Large intestine (tissue), 3 donors: ENCODE measurements at regions not wholly inside any gene's neighbourhood (a gene's known extent, or its start where the extent isn't known, plus 50 kb on each side); places are given as distances from the start of the nearest gene placed in this dataset.
A peak's percentile ranks its signal among the peaks of the same experiment; 100 is the strongest.

Source experiments
- DNase-seq, 2 donors: peaks; one replicate each; pipeline versions ENCODE4 v3.0.0 to v3.0.0-alpha.2; 2013
- H3K27ac ChIP-seq: one replicate; pipeline ENCODE4 v1.5.1; 2013; ENCODE audit warnings: low read length
- H3K27me3 ChIP-seq: 2 replicates; pipeline ENCODE4 v1.6.1; 2013; ENCODE audit warnings: low read length; ENCODE audit not compliant: control insufficient read depth, insufficient read depth
- H3K36me3 ChIP-seq: 2 replicates; pipeline ENCODE4 v1.6.1; 2013; ENCODE audit warnings: low read length; ENCODE audit not compliant: control insufficient read depth, insufficient read depth
- H3K4me1 ChIP-seq: one replicate; pipeline ENCODE4 v1.6.1; 2013; ENCODE audit warnings: low read length; ENCODE audit not compliant: control insufficient read depth, insufficient read depth
- H3K4me3 ChIP-seq: one replicate; pipeline ENCODE4 v1.5.1; 2013; ENCODE audit warnings: low read length
- H3K9me3 ChIP-seq: one replicate; pipeline ENCODE4 v1.6.1; 2013; ENCODE audit warnings: mild to moderate bottlenecking, low read depth, low read length, moderate library complexity; ENCODE audit not compliant: control insufficient read depth
- WGBS: methylation state at CpG from one replicate; pipeline ENCODE4 v1.1.5; 2013; ENCODE audit warnings: low lambda C conversion rate; ENCODE audit not compliant: insufficient coverage; 5-methylcytosine and 5-hydroxymethylcytosine counted together

DNA sequence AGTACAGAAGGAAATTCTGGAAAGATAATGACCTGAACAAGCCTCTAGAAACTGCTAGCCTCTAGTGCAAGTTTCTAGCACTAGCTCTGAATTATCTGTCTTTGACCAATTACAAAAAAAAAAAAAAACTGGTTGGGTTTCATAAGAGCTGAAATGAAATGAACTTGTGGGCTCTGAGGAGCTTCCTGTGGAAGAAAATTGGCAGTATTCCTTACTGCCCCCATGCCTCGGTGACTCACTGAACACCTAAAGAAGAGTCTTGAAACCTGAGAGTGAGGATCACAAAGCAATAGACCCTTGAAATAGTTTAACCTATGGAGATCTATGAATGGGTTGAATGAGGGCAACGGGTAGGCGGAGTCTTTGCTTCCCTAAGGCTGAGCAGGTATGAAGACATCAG, 263.6 kb upstream of the RASA1 start:
- H3K9me3 ChIP-seq, result no peaks in the 10 kb centered on the region
- no peak overlapping the region for H3K27ac ChIP-seq
- no peak for DNase-seq
- H3K4me1 ChIP-seq, result no peaks in the 10 kb centered on the region
- no peaks in the 10 kb centered on the region for H3K36me3 ChIP-seq
- no CpG with 5 or more reads among the region's 3 CpGs for WGBS
- no peaks in the 10 kb centered on the region for H3K27me3 ChIP-seq
- H3K4me3 ChIP-seq, result no peak overlapping the region

DNA sequence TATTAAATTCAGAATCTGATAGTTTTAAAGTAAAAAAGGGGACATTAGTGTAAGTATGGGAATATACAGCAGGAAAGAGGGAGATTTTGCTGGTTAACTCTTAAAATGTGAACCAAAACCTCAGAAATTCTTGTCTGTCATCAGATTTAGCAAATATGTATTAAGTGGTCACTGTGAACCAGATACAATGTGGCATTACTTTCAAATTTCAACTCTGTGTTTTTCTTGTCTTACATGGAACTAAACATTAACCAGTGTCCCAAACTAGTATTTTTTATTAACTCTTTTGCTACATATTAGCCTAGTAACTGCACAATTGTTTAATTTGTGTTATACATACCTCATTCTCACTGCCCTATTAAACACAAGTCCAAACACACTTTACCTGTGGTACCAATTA, 259.9 kb upstream of the RASA1 start:
- no peak overlapping the region for H3K4me3 ChIP-seq
- no peaks in the 10 kb centered on the region for H3K36me3 ChIP-seq
- H3K27me3 ChIP-seq, result no peaks in the 10 kb centered on the region
- no peak for DNase-seq
- no peaks in the 10 kb centered on the region for H3K9me3 ChIP-seq
- H3K4me1 ChIP-seq, result no peaks in the 10 kb centered on the region
- no peak overlapping the region for H3K27ac ChIP-seq

GRCh38 chr5:87008751-87009560, 258.7 kb upstream of the RASA1 start:
- Histone ChIP-seq H3K4me1 (no peaks in the 10 kb centered on the region), H3K4me3 (no peak overlapping the region), H3K27ac (no peak overlapping the region), H3K9me3 (no peaks in the 10 kb centered on the region), H3K27me3 (no peaks in the 10 kb centered on the region), H3K36me3 (no peaks in the 10 kb centered on the region)
- 80% methylated on average over 2 of the region's 5 CpGs for WGBS
- no peak for DNase-seq

DNA sequence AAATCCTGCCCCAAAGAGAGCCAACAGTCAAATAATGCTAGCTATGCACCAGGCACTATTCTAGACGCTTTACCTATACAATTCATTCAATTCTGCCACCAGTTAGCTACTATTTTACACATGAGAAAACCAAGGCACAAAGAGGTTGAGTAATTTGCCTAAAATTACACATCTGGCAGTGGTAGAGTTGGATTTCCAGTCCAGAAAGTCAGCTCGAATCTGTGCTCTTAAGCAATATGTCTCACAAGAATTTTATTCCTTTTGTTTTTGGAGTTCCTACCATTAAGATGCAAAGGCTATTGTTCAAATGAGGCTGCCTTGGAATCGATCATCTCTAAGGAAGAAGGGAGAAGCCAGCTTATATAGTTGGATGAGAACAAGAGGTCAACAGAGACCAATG, 256.9 kb upstream of the RASA1 start:
- Histone ChIP-seq H3K36me3 (no peaks in the 10 kb centered on the region), H3K27me3 (no peaks in the 10 kb centered on the region), H3K4me3 (no peak overlapping the region), H3K9me3 (no peaks in the 10 kb centered on the region), H3K27ac (no peak overlapping the region), H3K4me1 (no peaks in the 10 kb centered on the region)
- DNase-seq, result no peak
- 100% methylated on average over 1 of the region's 3 CpGs for WGBS

DNA sequence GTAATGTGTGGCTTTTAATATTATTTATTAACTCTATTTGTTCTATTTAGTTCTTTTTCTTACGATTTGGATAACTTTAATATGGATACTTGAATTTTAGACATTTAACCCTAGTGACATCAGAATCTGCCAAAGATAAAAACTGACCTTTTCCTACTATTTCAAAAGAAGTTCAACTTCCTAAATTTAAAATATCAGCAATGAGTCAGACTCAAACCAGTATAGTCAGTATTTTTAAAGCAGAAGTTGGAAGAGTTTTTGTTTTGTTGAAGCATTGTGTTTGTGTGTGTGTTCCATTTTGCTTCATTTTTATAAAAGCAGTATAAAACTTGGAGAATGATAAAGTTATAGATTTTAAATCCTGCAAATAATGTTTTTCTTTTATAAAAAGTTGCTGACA, 251.8 kb upstream of the RASA1 start:
- no peak overlapping the region for H3K4me3 ChIP-seq
- H3K9me3 ChIP-seq, result no peaks in the 10 kb centered on the region
- H3K36me3 ChIP-seq, result no peaks in the 10 kb centered on the region
- WGBS, result 67% methylated on average over 1 of the region's 1 CpG
- no peak overlapping the region for H3K27ac ChIP-seq
- no peaks in the 10 kb centered on the region for H3K4me1 ChIP-seq
- DNase-seq, result no peak
- no peaks in the 10 kb centered on the region for H3K27me3 ChIP-seq

GRCh38 chr5:87020099-87020934, 247.4 kb upstream of the RASA1 start:
- H3K9me3 ChIP-seq, result no peaks in the 10 kb centered on the region
- no peaks in the 10 kb centered on the region for H3K4me1 ChIP-seq
- H3K27me3 ChIP-seq, result no peaks in the 10 kb centered on the region
- H3K4me3 ChIP-seq, result no peak overlapping the region
- WGBS, result 80% methylated on average over 1 of the region's 4 CpGs
- DNase-seq, result peak in 1 of 2 donors; percentile 16
- H3K36me3 ChIP-seq, result no peaks in the 10 kb centered on the region
- H3K27ac ChIP-seq, result no peak overlapping the region

DNA sequence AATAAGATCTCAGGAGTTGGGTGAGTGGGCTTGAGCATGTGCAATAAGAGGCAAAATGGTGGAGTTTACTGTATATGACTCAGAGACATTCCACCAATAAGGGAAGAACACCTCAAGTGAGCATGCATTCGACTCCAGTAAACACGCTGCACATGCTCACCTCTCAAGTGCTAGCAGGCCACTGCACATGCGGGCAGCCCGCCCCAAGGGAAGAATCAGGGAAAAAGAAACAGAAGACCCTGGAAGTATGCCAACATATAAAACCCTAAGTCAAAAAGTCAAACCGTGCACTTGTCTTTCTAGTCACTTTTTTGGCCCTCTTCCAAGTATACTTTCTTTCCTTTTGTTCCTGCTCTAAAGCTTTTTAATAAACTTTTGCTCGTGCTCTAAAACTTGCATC, 245.3 kb upstream of the RASA1 start:
- no peak for DNase-seq
- H3K36me3 ChIP-seq, result no peaks in the 10 kb centered on the region
- WGBS, result 70% methylated on average over 2 of the region's 6 CpGs
- no peaks in the 10 kb centered on the region for H3K27me3 ChIP-seq
- no peaks in the 10 kb centered on the region for H3K9me3 ChIP-seq
- no peak overlapping the region for H3K27ac ChIP-seq
- H3K4me1 ChIP-seq, result no peaks in the 10 kb centered on the region
- no peak overlapping the region for H3K4me3 ChIP-seq

- H3K27ac ChIP-seq, result no peak overlapping the region
- no CpG with 5 or more reads among the region's 1 CpG for WGBS
Measured at GRCh38 chr5:87027570-87027969, 240.1 kb upstream of the RASA1 start.

DNA sequence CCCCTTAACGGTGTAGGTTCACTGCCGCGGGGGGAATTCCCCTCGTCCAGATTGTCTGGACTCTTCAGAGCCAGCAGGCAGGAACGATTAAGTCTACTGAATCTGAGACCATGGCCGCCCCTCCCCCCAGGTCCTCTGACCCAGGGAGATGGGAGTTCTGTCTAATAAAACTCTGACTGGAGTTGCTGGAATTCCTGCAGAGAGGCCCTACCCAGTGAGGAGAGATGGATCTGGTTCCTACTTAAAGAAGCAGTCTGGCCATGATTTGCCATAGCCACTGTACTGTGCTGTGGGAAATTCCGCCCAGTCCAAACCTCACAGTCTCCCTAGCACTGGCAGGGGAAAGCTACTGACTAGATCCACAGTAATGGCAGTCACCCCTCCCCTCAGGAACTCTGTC, 237.7 kb upstream of the RASA1 start:
- no peaks in the 10 kb centered on the region for H3K36me3 ChIP-seq
- DNase-seq, result no peak
- H3K4me3 ChIP-seq, result no peak overlapping the region
- H3K27me3 ChIP-seq, result no peaks in the 10 kb centered on the region
- no CpG with 5 or more reads among the region's 7 CpGs for WGBS
- no peak overlapping the region for H3K27ac ChIP-seq
- no peaks in the 10 kb centered on the region for H3K9me3 ChIP-seq
- H3K4me1 ChIP-seq, result no peaks in the 10 kb centered on the region

More at GRCh38 chr5:87027570-87027969, 240.1 kb upstream of the RASA1 start:
- H3K4me1 ChIP-seq, result no peaks in the 10 kb centered on the region
- H3K27me3 ChIP-seq, result no peaks in the 10 kb centered on the region
- H3K36me3 ChIP-seq, result no peaks in the 10 kb centered on the region
- no peaks in the 10 kb centered on the region for H3K9me3 ChIP-seq
- no peak for DNase-seq
- H3K4me3 ChIP-seq, result no peak overlapping the region

- Histone ChIP-seq H3K4me3 (no peak overlapping the region), H3K27ac (no peak overlapping the region), H3K27me3 (no peaks in the 10 kb centered on the region), H3K36me3 (no peaks in the 10 kb centered on the region), H3K4me1 (no peaks in the 10 kb centered on the region), H3K9me3 (no peaks in the 10 kb centered on the region)
- DNase-seq, result no peak
- no CpG with 5 or more reads among the region's 7 CpGs for WGBS
Measured at GRCh38 chr5:87030699-87031098, 237.0 kb upstream of the RASA1 start.
